ENCODE measurements at regions not wholly inside any gene's neighbourhood (a gene's known extent, or its start where the extent isn't known, plus 50 kb on each side); places are given as distances from the start of the nearest gene placed in this dataset.

DNA sequence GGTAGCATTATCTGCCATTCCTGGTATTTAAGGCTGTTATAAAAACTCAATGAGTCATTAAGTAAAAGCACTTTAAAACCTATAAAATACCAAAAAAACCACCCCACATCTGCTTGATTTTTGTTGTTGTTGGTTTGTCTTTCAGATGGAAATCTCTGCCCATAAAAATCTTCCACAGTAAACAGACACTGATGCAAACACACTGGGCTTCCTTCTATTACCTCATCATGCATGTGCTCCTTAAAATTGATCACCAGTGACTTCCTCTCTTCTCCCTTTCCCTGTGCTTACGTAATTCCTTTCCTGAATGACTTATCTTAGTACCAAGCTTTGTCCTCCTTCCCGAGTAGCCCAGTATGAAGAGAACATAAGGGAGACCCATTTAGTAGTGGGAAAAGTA lies 167.2 kb downstream of the EVX1 start:
- no peak overlapping the region for H3K4me3 ChIP-seq (ENCODE audit: insufficient read length, low read depth)
- H3K27me3 ChIP-seq (ENCODE audit: insufficient read depth, insufficient read length) = no peaks in the 10 kb centered on the region
- H3K4me1 ChIP-seq (ENCODE audit: insufficient read depth, insufficient read length) = no peaks in the 10 kb centered on the region
- TF ChIP-seq SUZ12 (IDR thresholded peaks at IDR 0.05; ENCODE audit: extremely low read depth, insufficient read depth, insufficient read length) (no peak), YY1 (IDR thresholded peaks at IDR 0.05; ENCODE audit: insufficient read depth, insufficient read length) (no peak), ZNF274 (IDR thresholded peaks at IDR 0.05; ENCODE audit: low read depth, low read length) (no peak)
- no peaks in the 10 kb centered on the region for H3K36me3 ChIP-seq (ENCODE audit: insufficient read depth, insufficient read length, low read length)
- no peaks in the 10 kb centered on the region for H3K9me3 ChIP-seq (ENCODE audit: insufficient read depth, low read length)
- no peak for DNase-seq (ENCODE audit: low read depth, low spot score)
- H3K9ac ChIP-seq (ENCODE audit: insufficient read length, low read depth) = no peak overlapping the region

- no peaks in the 10 kb centered on the region for H3K9me3 ChIP-seq (ENCODE audit: insufficient read depth, low read length)
- no peaks in the 10 kb centered on the region for H3K4me1 ChIP-seq (ENCODE audit: insufficient read depth, insufficient read length)
- H3K36me3 ChIP-seq (ENCODE audit: insufficient read depth, insufficient read length, low read length) = no peaks in the 10 kb centered on the region
- H3K9ac ChIP-seq (ENCODE audit: insufficient read length, low read depth) = no peak overlapping the region
- H3K27me3 ChIP-seq (ENCODE audit: insufficient read depth, insufficient read length) = no peaks in the 10 kb centered on the region
- H3K4me3 ChIP-seq (ENCODE audit: insufficient read length, low read depth) = no peak overlapping the region
- TF ChIP-seq SUZ12 (IDR thresholded peaks at IDR 0.05; ENCODE audit: extremely low read depth, insufficient read depth, insufficient read length) = no peak
- no peak for TF ChIP-seq YY1 (IDR thresholded peaks at IDR 0.05; ENCODE audit: insufficient read depth, insufficient read length)
- TF ChIP-seq ZNF274 (IDR thresholded peaks at IDR 0.05; ENCODE audit: low read depth, low read length) = no peak
- no peak for DNase-seq (ENCODE audit: low read depth, low spot score)
These were observed 168.4 kb downstream of the EVX1 start for GRCh38 chr7:27410812-27411544.

DNA sequence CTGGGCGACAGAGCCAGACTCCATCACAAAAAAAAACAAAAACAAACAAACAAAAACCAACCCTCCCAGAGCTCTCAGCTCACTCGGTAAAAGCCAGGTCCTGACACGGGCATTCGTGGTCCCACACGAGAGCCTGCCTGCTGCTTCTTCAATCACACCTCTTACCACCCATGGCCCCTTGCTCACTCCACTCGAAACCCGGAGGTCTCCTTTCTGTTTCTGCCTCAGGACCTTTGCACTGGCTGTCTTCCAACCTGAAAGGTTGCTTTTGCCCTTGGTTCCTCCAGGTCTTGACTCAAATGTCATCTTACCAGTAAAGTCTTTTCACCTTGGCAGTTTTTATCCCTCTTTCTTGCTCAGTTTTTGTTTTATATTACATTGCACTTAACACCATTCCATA lies 169.6 kb downstream of the EVX1 start:
- no peak for DNase-seq (ENCODE audit: low read depth, low spot score)
- Histone ChIP-seq H3K4me1 (ENCODE audit: insufficient read depth, insufficient read length) (no peaks in the 10 kb centered on the region), H3K9ac (ENCODE audit: insufficient read length, low read depth) (no peak overlapping the region), H3K27me3 (ENCODE audit: insufficient read depth, insufficient read length) (no peaks in the 10 kb centered on the region), H3K4me3 (ENCODE audit: insufficient read length, low read depth) (no peak overlapping the region), H3K36me3 (ENCODE audit: insufficient read depth, insufficient read length, low read length) (no peaks in the 10 kb centered on the region), H3K9me3 (ENCODE audit: insufficient read depth, low read length) (no peaks in the 10 kb centered on the region)
- no peak for TF ChIP-seq SUZ12 (IDR thresholded peaks at IDR 0.05; ENCODE audit: extremely low read depth, insufficient read depth, insufficient read length)
- TF ChIP-seq ZNF274 (IDR thresholded peaks at IDR 0.05; ENCODE audit: low read depth, low read length) = no peak
- no peak for TF ChIP-seq YY1 (IDR thresholded peaks at IDR 0.05; ENCODE audit: insufficient read depth, insufficient read length)

DNA sequence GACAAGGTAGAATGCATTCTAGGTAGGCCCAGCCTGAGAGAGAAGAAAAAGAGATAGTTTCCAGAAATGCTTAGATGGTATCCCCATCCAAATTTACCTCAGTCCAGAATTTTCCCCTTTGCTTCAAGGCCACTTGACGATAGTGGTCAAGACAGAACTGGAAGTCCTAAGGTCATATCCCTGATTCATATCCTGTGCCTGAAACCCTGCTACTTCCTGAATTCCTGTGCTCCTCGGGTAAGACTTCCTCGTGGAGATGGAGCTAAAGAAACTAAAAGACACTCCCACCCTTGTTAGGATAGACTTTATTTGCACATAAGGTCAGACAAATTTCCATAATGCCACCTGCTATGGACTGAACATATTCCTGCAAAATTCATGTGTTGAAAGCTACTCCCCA lies 175.9 kb downstream of the EVX1 start:
- Histone ChIP-seq H3K27me3 (ENCODE audit: insufficient read depth, insufficient read length) (no peaks in the 10 kb centered on the region), H3K4me1 (ENCODE audit: insufficient read depth, insufficient read length) (no peaks in the 10 kb centered on the region), H3K36me3 (ENCODE audit: insufficient read depth, insufficient read length, low read length) (no peaks in the 10 kb centered on the region), H3K4me3 (ENCODE audit: insufficient read length, low read depth) (no peak overlapping the region), H3K9me3 (ENCODE audit: insufficient read depth, low read length) (no peaks in the 10 kb centered on the region), H3K9ac (ENCODE audit: insufficient read length, low read depth) (no peak overlapping the region)
- DNase-seq (ENCODE audit: low read depth, low spot score) = no peak
- no peak for TF ChIP-seq SUZ12 (IDR thresholded peaks at IDR 0.05; ENCODE audit: extremely low read depth, insufficient read depth, insufficient read length)
- no peak for TF ChIP-seq YY1 (IDR thresholded peaks at IDR 0.05; ENCODE audit: insufficient read depth, insufficient read length)
- TF ChIP-seq ZNF274 (IDR thresholded peaks at IDR 0.05; ENCODE audit: low read depth, low read length) = no peak

DNA sequence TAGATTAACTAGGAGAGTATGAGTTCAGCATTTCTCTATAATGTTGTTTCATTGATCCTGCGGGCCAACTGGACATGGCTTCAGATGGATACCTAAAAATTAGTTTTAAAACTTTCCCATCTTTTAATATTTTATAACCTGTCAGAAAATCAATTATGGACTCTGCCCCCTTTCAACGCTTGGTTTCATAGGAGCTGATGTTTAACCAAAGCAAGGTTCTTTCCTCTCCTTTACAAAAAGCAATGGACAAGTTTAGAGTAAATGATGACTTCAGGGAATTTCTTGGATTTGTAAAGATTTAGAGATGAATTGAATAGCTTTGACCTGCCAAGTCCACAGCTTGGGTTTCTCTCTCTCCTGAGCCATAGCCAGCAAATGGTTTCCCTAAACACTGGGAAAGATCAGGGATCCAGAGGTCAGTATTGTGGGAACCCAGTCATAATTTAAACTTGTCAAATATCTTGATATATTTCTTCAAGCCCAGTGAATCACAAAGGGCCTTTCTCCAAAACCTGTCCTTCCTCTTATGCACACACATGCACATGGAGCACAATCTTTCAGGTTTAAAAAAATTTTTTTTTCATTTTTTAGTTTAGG lies 177.1 kb downstream of the EVX1 start:
- Histone ChIP-seq H3K9me3 (ENCODE audit: insufficient read depth, low read length) (no peaks in the 10 kb centered on the region), H3K27me3 (ENCODE audit: insufficient read depth, insufficient read length) (no peaks in the 10 kb centered on the region), H3K36me3 (ENCODE audit: insufficient read depth, insufficient read length, low read length) (no peaks in the 10 kb centered on the region), H3K4me1 (ENCODE audit: insufficient read depth, insufficient read length) (no peaks in the 10 kb centered on the region), H3K9ac (ENCODE audit: insufficient read length, low read depth) (no peak overlapping the region), H3K4me3 (ENCODE audit: insufficient read length, low read depth) (no peak overlapping the region)
- DNase-seq (ENCODE audit: low read depth, low spot score) = no peak
- TF ChIP-seq YY1 (IDR thresholded peaks at IDR 0.05; ENCODE audit: insufficient read depth, insufficient read length) (no peak), SUZ12 (IDR thresholded peaks at IDR 0.05; ENCODE audit: extremely low read depth, insufficient read depth, insufficient read length) (no peak), ZNF274 (IDR thresholded peaks at IDR 0.05; ENCODE audit: low read depth, low read length) (no peak)

DNA sequence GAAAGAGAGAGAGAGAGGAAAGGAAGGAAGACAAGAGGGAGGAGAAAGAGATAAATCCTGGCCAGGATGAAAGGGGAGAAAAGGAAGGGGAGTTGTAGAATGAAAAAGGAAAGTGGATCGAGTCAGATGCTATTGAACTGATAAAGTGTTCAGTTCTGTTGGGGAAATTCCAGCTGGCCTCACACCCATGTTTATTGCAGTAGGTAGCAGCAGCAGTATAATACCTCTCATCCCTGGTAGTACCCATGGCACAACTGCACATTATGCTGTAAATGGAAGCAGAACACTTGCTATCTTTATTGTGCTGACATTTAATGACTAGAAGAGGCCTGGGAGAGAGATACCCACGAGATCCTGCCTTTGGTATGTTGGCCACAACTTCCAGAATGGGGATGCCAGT lies 178.1 kb downstream of the EVX1 start:
- H3K36me3 ChIP-seq (ENCODE audit: insufficient read depth, insufficient read length, low read length) = no peaks in the 10 kb centered on the region
- H3K9me3 ChIP-seq (ENCODE audit: insufficient read depth, low read length) = no peaks in the 10 kb centered on the region
- H3K9ac ChIP-seq (ENCODE audit: insufficient read length, low read depth) = no peak overlapping the region
- no peaks in the 10 kb centered on the region for H3K27me3 ChIP-seq (ENCODE audit: insufficient read depth, insufficient read length)
- H3K4me1 ChIP-seq (ENCODE audit: insufficient read depth, insufficient read length) = no peaks in the 10 kb centered on the region
- DNase-seq (ENCODE audit: low read depth, low spot score) = no peak
- H3K4me3 ChIP-seq (ENCODE audit: insufficient read length, low read depth) = no peak overlapping the region
- no peak for TF ChIP-seq YY1 (IDR thresholded peaks at IDR 0.05; ENCODE audit: insufficient read depth, insufficient read length)
- no peak for TF ChIP-seq SUZ12 (IDR thresholded peaks at IDR 0.05; ENCODE audit: extremely low read depth, insufficient read depth, insufficient read length)
- no peak for TF ChIP-seq ZNF274 (IDR thresholded peaks at IDR 0.05; ENCODE audit: low read depth, low read length)

- TF ChIP-seq YY1 (IDR thresholded peaks at IDR 0.05; ENCODE audit: insufficient read depth, insufficient read length) = no peak
- TF ChIP-seq SUZ12 (IDR thresholded peaks at IDR 0.05; ENCODE audit: extremely low read depth, insufficient read depth, insufficient read length) = no peak
- no peak for TF ChIP-seq ZNF274 (IDR thresholded peaks at IDR 0.05; ENCODE audit: low read depth, low read length)
- Histone ChIP-seq H3K4me1 (ENCODE audit: insufficient read depth, insufficient read length) (no peaks in the 10 kb centered on the region), H3K4me3 (ENCODE audit: insufficient read length, low read depth) (no peak overlapping the region), H3K27me3 (ENCODE audit: insufficient read depth, insufficient read length) (no peaks in the 10 kb centered on the region), H3K36me3 (ENCODE audit: insufficient read depth, insufficient read length, low read length) (no peaks in the 10 kb centered on the region), H3K9ac (ENCODE audit: insufficient read length, low read depth) (no peak overlapping the region), H3K9me3 (ENCODE audit: insufficient read depth, low read length) (no peaks in the 10 kb centered on the region; the same call in 1 of the 2 replicates)
- DNase-seq (ENCODE audit: low read depth, low spot score) = no peak
These were observed 180.7 kb downstream of the EVX1 start for GRCh38 chr7:27423290-27423689.
